Transverse colon (tissue), 4 donors: ENCODE measurements at regions not wholly inside any gene's neighbourhood (a gene's known extent, or its start where the extent isn't known, plus 50 kb on each side); places are given as distances from the start of the nearest gene placed in this dataset.

Source experiments
- CTCF ChIP-seq, 5 experiments: fragments of 200-600 bp in 3 of 5; fragments of 450-650 bp in 2 of 5; sonication (generic) in 3 of 5; IDR thresholded peaks; 1 replicate in 2 of 5; 2 replicates in 3 of 5; pipeline ENCODE4 v1.5.1; 2016 to 2017; ENCODE audit warnings: antibody characterized with exemption in 5 of 5, inconsistent platforms in 3 of 5, mild to moderate bottlenecking in 2 of 5, moderate library complexity in 1 of 5
- EP300 ChIP-seq: sonication (generic); formaldehyde crosslinking; IDR thresholded peaks from one replicate; pipeline ENCODE4 v1.6.1; 2017; ENCODE audit warnings: antibody characterized with exemption, low read depth
- POLR2A ChIP-seq: fragments of 450-650 bp; IDR thresholded peaks from one replicate; pipeline ENCODE4 v1.6.1; 2016; ENCODE audit warnings: antibody characterized with exemption, mild to moderate bottlenecking, moderate library complexity
- POLR2AphosphoS5 ChIP-seq, 3 donors: sonication (generic); formaldehyde crosslinking; IDR thresholded peaks; one replicate each; pipeline ENCODE4 v1.6.1; 2016; ENCODE audit warnings: antibody characterized with exemption in 3 of 3

GRCh38 chr6:19515939-19516338, 321.2 kb upstream of the ID4 start:
- TF ChIP-seq CTCF (IDR thresholded peaks at IDR 0.05): no peak
- no peak for TF ChIP-seq POLR2A
- no peak for TF ChIP-seq EP300
- TF ChIP-seq POLR2AphosphoS5 (IDR thresholded peaks at IDR 0.05): no peak
